NCI-H774 (cell line): ENCODE measurements at regions not wholly inside any gene's neighbourhood (a gene's known extent, or its start where the extent isn't known, plus 50 kb on each side); places are given as distances from the start of the nearest gene placed in this dataset.
"Not testable (repeated sequence)": the region's sequence is repeated elsewhere in the genome, so short reads cannot be mapped to it uniquely, and the experiment has no call there.

Source experiments
- DNase-seq: peaks from one replicate; lab custom pipeline; 2025; lab: John Stamatoyannopoulos, UW

- no peak for DNase-seq
Measured at GRCh38 chr10:11691319-11691755, 50.8 kb upstream of the ECHDC3 start.

DNA sequence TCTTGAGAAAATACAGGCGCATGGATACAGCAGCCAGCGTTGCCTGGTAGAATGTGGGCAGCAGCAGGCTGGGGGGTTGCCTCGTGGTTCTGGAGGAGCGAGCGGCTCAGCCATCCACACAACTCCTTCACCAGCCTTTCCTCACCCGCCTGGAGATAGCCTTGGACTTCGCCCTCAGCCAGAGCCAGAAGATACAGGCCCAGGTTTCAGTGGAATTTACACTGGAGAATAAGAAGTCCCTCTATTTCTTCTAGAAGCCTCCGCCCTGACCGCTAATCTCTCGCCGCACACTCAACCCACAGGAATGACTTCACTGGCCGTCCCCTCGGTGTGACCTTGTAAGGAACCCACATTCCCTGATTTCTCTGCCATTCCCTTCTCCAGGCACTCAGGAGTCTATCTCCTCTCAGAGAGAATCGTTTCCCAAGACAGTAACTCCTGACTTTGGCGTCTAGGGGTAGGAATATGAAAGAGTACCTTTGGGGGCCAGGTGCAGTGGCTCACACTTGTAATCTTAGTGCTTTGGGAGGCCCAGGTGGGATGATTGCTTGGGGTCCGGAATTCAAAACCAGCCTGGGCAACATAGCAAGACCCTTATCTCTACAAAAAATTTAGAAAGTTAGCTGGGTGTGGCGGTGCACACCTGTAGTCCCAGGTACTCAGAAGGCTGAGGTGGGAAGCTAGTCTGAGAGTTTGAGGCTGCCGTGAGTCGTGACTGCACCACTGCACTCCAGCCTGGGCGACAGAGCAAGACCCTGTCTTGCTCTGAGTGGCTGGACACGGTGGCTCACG is 52.0 kb upstream of the ECHDC3 start:
- no peak for DNase-seq

GRCh38 chr10:11688448-11688795 is 53.8 kb upstream of the ECHDC3 start:
- DNase-seq, result not testable (repeated sequence)

DNA sequence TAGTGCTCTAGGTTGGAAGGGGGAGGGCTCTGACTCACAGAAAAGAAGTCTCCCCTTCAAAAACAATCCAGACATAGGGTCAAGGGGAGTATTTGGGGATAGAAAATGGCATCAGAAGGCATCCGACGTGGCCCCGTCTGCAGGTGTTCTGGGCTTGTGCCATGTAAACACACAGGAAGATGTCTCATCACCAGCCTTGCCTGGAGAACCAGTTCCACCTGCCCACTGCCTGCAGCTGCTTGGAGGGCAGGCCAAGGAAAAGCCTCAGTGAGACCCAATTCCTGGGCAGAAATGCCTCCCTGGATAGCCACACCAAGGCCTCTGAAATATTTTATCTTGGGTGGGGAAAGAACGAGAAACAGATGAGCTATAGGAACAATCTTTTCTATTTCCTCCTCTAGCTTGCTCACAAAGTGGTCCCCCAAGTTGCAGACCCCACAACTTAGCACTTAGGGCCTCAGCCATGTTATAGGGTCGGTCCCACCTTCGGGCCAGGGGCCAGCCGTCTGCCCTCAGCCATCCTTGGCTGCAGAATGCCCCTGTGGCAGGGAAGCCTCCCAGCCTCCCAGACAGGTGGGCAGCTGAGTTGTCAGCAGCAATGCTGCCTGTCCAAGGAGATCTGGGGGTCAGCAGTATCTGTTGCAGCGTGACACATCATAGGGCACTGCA is 54.3 kb upstream of the ECHDC3 start:
- no peak for DNase-seq

GRCh38 chr10:11687357-11687771 is 54.8 kb upstream of the ECHDC3 start:
- no peak for DNase-seq

DNA sequence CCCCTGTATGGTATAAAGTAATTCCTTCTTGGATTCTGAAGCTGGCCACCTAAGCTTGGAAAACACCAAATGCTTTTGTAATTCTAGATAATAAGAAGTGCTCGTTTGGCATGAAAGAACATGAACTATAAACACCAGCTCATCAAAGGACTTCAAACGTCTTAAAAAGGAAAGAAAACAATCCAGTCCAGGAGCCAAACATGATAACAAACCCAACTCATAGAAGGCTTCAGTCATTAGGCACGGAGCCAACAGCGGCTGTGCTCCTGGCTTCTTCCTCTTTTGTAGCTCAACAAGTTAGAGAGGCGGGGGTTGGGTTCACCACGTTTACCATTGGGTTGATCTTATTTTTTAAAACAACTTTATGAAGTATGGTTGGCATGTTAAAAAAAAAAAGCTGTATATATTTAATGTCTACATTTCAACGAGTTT is 56.4 kb upstream of the ECHDC3 start:
- DNase-seq, result peak; percentile 39

- no peak for DNase-seq
Measured at GRCh38 chr10:11684717-11685645, 57.2 kb upstream of the ECHDC3 start.

GRCh38 chr10:11684341-11684716 is 57.9 kb upstream of the ECHDC3 start:
- DNase-seq, result not testable (repeated sequence)

DNA sequence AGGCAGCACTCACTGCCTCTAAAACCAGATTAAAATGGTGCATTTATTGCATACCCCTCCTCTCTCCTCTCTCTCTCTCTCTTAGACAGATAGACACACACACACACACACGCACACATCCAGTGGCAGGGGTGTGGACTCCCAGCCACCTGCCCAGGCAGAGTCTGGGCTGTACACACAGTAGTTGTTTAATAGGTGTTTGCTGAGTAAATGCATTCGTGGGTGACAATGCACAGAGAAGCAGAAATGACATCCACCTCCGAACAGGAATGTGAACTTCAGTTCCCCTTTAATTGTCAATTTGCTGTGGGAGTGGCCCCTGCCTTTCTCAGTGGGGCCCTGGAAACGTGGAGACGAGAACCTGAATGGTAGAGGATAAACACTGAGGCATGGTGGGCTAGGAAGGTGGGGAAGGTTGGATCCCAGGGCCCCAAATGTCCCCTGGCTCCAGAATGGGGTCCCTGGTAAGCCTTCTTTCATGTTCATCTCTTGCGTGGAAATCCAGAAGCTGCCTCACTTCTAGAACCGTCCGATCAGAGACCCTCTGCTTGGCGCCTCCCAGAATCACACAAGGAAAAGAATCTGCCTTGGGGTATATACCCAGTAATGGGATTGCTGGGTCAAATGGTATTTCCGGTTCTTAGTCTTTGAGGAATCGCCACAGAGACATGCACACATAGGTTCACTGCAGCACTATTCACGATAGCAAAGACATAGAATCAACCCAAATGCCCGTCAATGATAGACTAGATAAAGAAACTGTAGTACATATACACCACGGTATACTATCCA is 58.5 kb upstream of the ECHDC3 start:
- DNase-seq, result peak; percentile 69

DNA sequence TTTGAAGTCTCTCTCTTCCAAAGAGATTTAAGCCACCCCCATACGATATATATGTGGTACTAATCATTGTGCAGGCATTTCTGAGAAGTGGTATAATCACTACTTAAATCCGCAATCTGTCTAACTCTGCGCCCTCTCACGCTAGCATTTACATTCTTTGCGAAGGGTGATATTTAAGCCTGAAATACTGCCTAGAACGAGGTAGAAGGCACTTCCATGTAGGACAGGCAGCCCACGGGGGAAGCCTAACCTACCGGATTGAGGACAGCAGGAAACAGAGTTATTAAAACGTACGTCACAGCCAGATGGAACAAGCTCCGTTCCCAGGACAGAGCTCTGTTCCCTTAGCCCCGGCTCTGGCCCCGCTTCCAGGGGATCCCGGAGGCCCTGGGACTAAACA is 59.3 kb upstream of the ECHDC3 start:
- no peak for DNase-seq

- DNase-seq, result no peak
Measured at GRCh38 chr10:11682267-11682683, 59.9 kb upstream of the ECHDC3 start.

GRCh38 chr10:11680496-11680895 is 61.7 kb upstream of the ECHDC3 start:
- no peak for DNase-seq

DNA sequence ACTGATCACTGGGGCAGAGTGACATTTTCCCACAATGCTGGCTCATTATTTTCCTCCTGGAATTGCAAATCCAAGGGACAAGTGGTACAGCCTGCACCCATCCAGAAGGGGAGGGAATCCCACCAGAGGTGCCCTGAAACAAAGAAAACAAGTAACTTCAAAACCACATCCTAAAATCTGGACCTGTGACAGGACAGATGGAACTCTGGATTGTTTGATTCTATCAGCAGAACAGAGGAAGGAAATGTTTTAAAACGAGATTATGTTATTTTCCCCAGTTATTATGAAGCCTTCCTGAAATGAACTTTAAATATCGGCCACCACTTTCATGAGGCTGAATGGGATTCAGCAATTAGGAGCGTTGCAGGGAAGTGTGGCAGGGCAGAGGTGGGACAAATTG is 62.2 kb upstream of the ECHDC3 start:
- DNase-seq, result no peak

DNA sequence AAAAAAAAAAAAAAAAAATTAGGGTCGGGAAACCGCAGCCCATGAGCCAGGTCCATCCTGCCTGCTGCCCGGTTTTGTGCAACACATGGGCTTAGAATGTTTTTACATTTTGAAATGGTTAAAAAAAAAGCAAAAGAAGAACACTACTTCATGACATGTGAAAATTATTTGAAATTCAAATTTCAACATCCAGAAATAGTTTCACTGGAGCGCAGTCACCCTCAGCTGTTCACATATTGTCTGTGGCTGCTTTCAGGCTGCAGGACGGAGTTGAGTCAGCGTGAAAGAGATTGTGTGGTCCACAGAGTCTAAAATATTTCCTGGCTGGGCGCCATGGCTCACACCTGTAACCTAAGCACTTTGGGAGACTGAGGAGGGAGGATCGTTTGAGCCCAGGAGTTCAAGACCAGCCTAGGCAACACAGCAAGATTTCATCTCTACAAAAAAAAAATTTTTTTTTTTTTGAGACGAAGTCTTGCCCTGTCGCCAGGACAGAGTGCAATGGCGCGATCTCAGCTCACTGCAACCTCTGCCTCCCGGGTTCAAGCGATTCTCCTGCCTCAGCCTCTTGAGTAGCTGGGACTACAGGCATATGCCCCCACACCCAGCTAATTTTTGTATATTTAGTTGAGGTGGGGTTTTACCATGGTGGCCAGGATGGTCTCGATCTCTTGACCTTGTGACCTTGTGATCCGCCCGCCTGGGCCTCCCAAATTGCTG is 63.9 kb upstream of the ECHDC3 start:
- no peak for DNase-seq

- DNase-seq, result no peak
Measured at GRCh38 chr10:11677480-11677879, 64.7 kb upstream of the ECHDC3 start.

GRCh38 chr10:11673346-11674280 is 62.2 kb upstream of the USP6NL start:
- DNase-seq, result no peak

- no peak for DNase-seq
Measured at GRCh38 chr10:11672836-11673235, 61.4 kb upstream of the USP6NL start.

- DNase-seq, result no peak
Measured at GRCh38 chr10:11670381-11670780, 58.9 kb upstream of the USP6NL start.

GRCh38 chr10:11668847-11669610 is 57.6 kb upstream of the USP6NL start:
- DNase-seq, result no peak
